ENCODE measurements at regions not wholly inside any gene's neighbourhood (a gene's known extent, or its start where the extent isn't known, plus 50 kb on each side); places are given as distances from the start of the nearest gene placed in this dataset.

- no peak for TF ChIP-seq POLR2A (IDR thresholded peaks at IDR 0.05; ENCODE audit: low read length)
- TF ChIP-seq GATA1 (IDR thresholded peaks at IDR 0.05; ENCODE audit: low read depth, low read length): no peak
Observed at GRCh38 chr4:19117022-19117421, 1095.5 kb upstream of the LCORL start.

Data from erythroblast (primary cell).